ENCODE measurements at regions not wholly inside any gene's neighbourhood (a gene's known extent, or its start where the extent isn't known, plus 50 kb on each side); places are given as distances from the start of the nearest gene placed in this dataset.

DNA sequence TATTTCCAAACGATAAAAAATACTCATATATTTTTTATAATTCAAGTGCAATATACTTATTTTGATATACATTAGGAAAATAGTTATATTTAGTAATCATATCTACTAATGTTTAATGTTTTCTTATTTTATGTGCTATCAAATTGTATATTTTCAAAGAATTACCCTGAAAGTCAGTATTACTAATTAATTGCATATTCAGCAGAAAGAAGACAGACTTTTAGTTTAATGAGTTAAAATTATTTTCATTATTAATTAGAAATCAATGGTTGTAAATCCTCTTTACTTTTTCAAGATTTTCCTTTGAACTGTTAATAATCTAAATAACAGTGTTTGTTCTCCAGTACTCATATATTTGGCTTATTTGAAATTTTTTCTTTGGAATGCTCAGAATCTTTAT lies 181.3 kb upstream of the NDST4 start:
- Histone ChIP-seq H3K4me3 (no peak overlapping the region), H3K9me3 (replicated peaks) (no peaks in the 10 kb centered on the region), H3K27ac (no peak overlapping the region), H3K4me1 (replicated peaks) (no peaks in the 10 kb centered on the region), H3K27me3 (replicated peaks) (no peaks in the 10 kb centered on the region), H3K36me3 (no peaks in the 10 kb centered on the region)
- DNase-seq (ENCODE audit: low read depth in 1 of 2, low spot score in 2 of 2): no peak

DNA sequence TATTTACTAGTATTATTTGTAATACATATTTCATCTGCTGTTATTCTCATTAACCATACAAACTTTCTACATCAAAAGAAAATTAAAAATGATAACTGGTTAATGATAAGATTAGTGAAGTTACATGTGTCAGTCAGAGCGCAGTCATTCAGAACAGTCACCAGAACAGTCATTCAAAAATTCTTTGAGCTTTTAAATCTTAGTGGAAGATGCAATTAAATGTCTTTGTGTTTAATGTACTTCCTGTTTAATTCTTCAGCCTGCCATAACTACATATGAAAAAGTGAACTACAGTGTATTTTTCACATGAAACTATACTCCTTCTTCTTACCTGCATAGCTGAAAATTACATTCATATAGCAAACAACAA lies 179.7 kb upstream of the NDST4 start:
- Histone ChIP-seq H3K4me3 (no peak overlapping the region), H3K27me3 (replicated peaks) (no peaks in the 10 kb centered on the region), H3K9me3 (replicated peaks) (no peaks in the 10 kb centered on the region), H3K36me3 (no peaks in the 10 kb centered on the region), H3K27ac (no peak overlapping the region), H3K4me1 (replicated peaks) (no peaks in the 10 kb centered on the region)
- no peak for DNase-seq (ENCODE audit: low read depth in 1 of 2, low spot score in 2 of 2)

GRCh38 chr4:115292320-115293092 lies 179.1 kb upstream of the NDST4 start:
- no peak for DNase-seq (ENCODE audit: low read depth in 1 of 2, low spot score in 2 of 2)
- Histone ChIP-seq H3K36me3 (no peaks in the 10 kb centered on the region), H3K27me3 (replicated peaks) (no peaks in the 10 kb centered on the region), H3K9me3 (replicated peaks) (no peaks in the 10 kb centered on the region), H3K27ac (no peak overlapping the region), H3K4me1 (replicated peaks) (no peaks in the 10 kb centered on the region), H3K4me3 (no peak overlapping the region)

- Histone ChIP-seq H3K36me3 (no peaks in the 10 kb centered on the region), H3K4me3 (no peak overlapping the region), H3K27ac (no peak overlapping the region), H3K27me3 (replicated peaks) (no peaks in the 10 kb centered on the region), H3K9me3 (replicated peaks) (no peaks in the 10 kb centered on the region), H3K4me1 (replicated peaks) (no peaks in the 10 kb centered on the region)
- DNase-seq (ENCODE audit: low read depth in 1 of 2, low spot score in 2 of 2): no peak
Observed at GRCh38 chr4:115287426-115287825, 174.0 kb upstream of the NDST4 start.

DNA sequence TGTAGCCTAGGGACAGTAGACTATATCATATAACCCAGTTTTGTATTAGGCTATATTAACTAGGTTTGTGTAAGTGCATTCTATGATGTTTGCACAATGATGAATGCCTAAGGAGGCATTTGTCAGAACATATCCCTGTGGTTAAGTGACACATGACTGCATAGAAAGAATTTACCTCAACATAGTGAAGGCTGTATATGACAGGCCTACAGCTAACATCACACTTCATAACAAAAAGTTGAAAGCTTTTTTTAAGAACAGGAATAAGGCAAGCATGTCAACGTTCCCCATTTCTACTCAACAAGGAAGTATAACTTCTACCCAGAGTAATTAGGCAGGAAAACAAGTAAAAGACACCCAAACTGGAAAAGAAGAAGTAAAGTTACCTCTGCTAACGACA lies 165.9 kb upstream of the NDST4 start:
- H3K4me1 ChIP-seq (replicated peaks): no peaks in the 10 kb centered on the region
- H3K27ac ChIP-seq: no peak overlapping the region
- no peaks in the 10 kb centered on the region for H3K9me3 ChIP-seq (replicated peaks)
- no peaks in the 10 kb centered on the region for H3K27me3 ChIP-seq (replicated peaks)
- DNase-seq (ENCODE audit: low read depth in 1 of 2, low spot score in 2 of 2): no peak
- no peaks in the 10 kb centered on the region for H3K36me3 ChIP-seq
- no peak overlapping the region for H3K4me3 ChIP-seq

DNA sequence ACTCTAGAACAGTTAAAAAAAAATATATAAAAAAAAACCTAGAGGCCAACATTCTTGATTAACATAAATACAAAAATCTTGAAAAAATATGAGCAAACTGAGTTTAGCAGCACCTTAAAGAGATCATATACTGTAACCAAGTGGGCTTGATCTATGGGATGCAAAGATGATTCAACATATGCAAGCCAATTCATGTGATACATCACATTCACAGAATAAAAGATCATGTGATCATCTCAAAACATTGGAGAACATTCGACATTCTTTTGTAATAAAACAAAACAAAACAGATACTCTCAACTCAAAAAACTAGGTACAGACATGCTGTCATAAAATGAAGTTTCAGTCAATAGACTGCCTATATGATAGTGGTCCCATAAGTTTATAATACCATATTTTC lies 165.4 kb upstream of the NDST4 start:
- no peaks in the 10 kb centered on the region for H3K9me3 ChIP-seq (replicated peaks)
- no peaks in the 10 kb centered on the region for H3K4me1 ChIP-seq (replicated peaks)
- no peak overlapping the region for H3K27ac ChIP-seq
- no peak for DNase-seq (ENCODE audit: low read depth in 1 of 2, low spot score in 2 of 2)
- H3K27me3 ChIP-seq (replicated peaks): no peaks in the 10 kb centered on the region
- H3K4me3 ChIP-seq: no peak overlapping the region
- H3K36me3 ChIP-seq: no peaks in the 10 kb centered on the region

DNA sequence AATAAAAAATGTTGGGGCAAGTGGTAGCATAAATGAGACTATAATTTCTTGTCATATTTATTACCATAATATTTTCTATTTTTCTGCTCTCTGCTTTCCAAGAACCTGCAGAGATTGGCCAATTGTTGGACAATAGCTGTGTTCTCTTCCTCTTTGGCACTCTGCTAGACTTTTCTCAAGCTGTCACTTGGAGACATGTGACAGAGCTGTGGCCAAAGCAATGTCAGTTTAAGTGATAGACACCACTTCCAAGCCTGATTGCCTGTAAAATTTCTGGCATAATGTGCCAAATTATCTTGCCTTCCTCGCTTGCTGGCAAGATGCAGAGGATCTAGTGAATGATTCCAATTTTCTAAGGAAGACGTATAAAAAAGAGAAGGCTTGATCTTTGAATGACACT lies 162.2 kb upstream of the NDST4 start:
- no peaks in the 10 kb centered on the region for H3K9me3 ChIP-seq (replicated peaks)
- H3K36me3 ChIP-seq: no peaks in the 10 kb centered on the region
- DNase-seq (ENCODE audit: low read depth in 1 of 2, low spot score in 2 of 2): no peak
- no peak overlapping the region for H3K4me3 ChIP-seq
- no peak overlapping the region for H3K27ac ChIP-seq
- no peaks in the 10 kb centered on the region for H3K27me3 ChIP-seq (replicated peaks)
- no peaks in the 10 kb centered on the region for H3K4me1 ChIP-seq (replicated peaks)

- H3K27me3 ChIP-seq (replicated peaks): no peaks in the 10 kb centered on the region
- H3K36me3 ChIP-seq: no peaks in the 10 kb centered on the region
- H3K4me3 ChIP-seq: no peak overlapping the region
- no peak overlapping the region for H3K27ac ChIP-seq
- no peaks in the 10 kb centered on the region for H3K4me1 ChIP-seq (replicated peaks)
- H3K9me3 ChIP-seq (replicated peaks): no peaks in the 10 kb centered on the region
- DNase-seq (ENCODE audit: low read depth in 1 of 2, low spot score in 2 of 2): no peak
Observed at GRCh38 chr4:115274545-115274944, 161.1 kb upstream of the NDST4 start.

DNA sequence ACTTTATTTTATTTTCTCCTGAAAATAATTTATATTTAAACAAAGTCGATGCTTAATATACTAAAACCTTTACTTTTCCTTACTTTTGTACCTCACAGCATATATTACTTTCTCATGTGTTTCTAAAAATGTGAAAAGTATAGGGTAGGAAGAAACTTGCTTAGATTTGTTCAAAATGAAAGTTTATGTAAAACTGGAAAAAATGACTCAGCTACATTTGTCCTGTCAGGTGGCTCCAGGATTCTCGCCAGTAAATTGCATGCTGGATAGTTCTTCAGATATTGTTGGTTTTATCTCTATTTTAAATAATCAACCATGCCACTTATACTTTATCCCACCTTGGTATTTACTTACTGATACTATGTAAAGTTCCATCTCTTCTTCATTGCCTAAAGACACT lies 159.2 kb upstream of the NDST4 start:
- Histone ChIP-seq H3K27ac (no peak overlapping the region), H3K4me3 (no peak overlapping the region), H3K27me3 (replicated peaks) (no peaks in the 10 kb centered on the region), H3K4me1 (replicated peaks) (no peaks in the 10 kb centered on the region), H3K9me3 (replicated peaks) (no peaks in the 10 kb centered on the region), H3K36me3 (no peaks in the 10 kb centered on the region)
- no peak for DNase-seq (ENCODE audit: low read depth in 1 of 2, low spot score in 2 of 2)

DNA sequence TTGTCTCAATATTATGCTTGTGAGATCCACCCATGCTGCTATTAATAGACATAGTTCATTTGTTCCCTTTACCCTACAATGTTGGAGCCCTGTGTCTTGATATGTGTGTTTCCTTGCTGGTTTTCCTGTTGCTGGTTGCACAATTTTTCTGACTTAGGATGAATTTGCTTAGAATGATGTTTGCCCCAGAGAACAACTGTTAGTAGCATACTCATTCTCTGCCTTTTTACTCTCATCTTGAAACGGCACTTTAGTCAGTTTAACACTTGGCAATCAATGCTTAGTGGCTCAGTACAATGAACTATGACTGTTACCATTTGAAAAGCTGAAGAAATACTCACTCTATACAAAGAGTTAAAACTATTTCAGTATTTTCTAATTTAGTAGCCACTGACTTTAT lies 158.8 kb upstream of the NDST4 start:
- H3K27ac ChIP-seq: no peak overlapping the region
- no peaks in the 10 kb centered on the region for H3K9me3 ChIP-seq (replicated peaks)
- H3K4me1 ChIP-seq (replicated peaks): no peaks in the 10 kb centered on the region
- H3K4me3 ChIP-seq: no peak overlapping the region
- H3K27me3 ChIP-seq (replicated peaks): no peaks in the 10 kb centered on the region
- no peak for DNase-seq (ENCODE audit: low read depth in 1 of 2, low spot score in 2 of 2)
- H3K36me3 ChIP-seq: no peaks in the 10 kb centered on the region

DNA sequence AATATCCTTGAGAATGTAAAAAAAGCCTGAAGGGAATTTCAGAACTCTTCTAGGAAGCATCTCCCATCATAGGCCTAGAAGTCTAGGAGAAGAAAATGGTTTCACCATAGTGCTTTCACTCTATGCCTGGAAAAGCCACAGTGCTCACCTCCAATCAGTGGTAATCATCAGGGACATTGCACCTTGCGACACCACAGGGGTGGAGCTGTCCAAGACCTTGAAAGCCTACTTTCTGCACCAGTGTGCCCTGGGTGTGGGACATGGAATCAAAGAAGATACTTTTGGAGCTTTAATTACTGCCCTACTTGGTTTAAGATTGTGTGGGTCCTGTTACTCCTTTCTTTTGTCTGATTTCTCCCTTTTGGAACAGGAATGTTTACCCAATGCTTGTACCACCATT lies 146.8 kb upstream of the NDST4 start:
- no peak overlapping the region for H3K4me3 ChIP-seq
- no peaks in the 10 kb centered on the region for H3K36me3 ChIP-seq
- H3K27ac ChIP-seq: no peak overlapping the region
- H3K4me1 ChIP-seq (replicated peaks): no peaks in the 10 kb centered on the region
- DNase-seq (ENCODE audit: low read depth in 1 of 2, low spot score in 2 of 2): no peak
- H3K9me3 ChIP-seq (replicated peaks): no peaks in the 10 kb centered on the region
- H3K27me3 ChIP-seq (replicated peaks): no peaks in the 10 kb centered on the region; the same call in 1 of the 2 replicates

DNA sequence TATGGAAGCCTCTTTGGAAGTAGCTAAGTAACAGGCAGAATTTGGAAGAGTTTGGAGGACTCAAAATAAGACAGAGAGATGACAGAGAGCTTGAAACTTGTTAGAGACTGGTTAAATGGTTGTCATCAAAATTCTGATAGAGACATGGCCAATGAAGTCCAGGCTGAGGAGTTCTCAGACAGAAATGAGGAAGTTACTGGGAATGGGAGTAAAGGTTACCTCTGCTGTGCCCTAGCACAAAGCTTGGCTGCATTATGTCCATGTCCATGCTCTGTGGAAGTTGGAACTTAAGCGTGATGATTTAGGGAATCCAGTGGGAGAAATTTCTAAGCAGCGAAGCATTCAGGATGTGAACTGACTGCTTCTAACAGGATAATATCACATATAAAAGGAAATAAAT lies 146.2 kb upstream of the NDST4 start:
- H3K36me3 ChIP-seq: no peaks in the 10 kb centered on the region
- no peak overlapping the region for H3K4me3 ChIP-seq
- no peak overlapping the region for H3K27ac ChIP-seq
- H3K4me1 ChIP-seq (replicated peaks): no peaks in the 10 kb centered on the region
- no peaks in the 10 kb centered on the region; the same call in 1 of the 2 replicates for H3K27me3 ChIP-seq (replicated peaks)
- H3K9me3 ChIP-seq (replicated peaks): no peaks in the 10 kb centered on the region
- no peak for DNase-seq (ENCODE audit: low read depth in 1 of 2, low spot score in 2 of 2)

GRCh38 chr4:115249808-115250207 lies 136.4 kb upstream of the NDST4 start:
- Histone ChIP-seq H3K27me3 (replicated peaks) (no peaks in the 10 kb centered on the region; the same call in 1 of the 2 replicates), H3K9me3 (replicated peaks) (no peaks in the 10 kb centered on the region), H3K4me3 (no peak overlapping the region), H3K4me1 (replicated peaks) (no peaks in the 10 kb centered on the region), H3K36me3 (no peaks in the 10 kb centered on the region), H3K27ac (no peak overlapping the region)
- no peak for DNase-seq (ENCODE audit: low read depth in 1 of 2, low spot score in 2 of 2)

GRCh38 chr4:115234405-115235093 lies 121.1 kb upstream of the NDST4 start:
- Histone ChIP-seq H3K27ac (no peak overlapping the region), H3K9me3 (replicated peaks) (no peaks in the 10 kb centered on the region)
- DNase-seq (ENCODE audit: low read depth in 1 of 2, low spot score in 2 of 2): no peak

More at GRCh38 chr4:115234405-115235093, 121.1 kb upstream of the NDST4 start:
- Histone ChIP-seq H3K27me3 (replicated peaks) (peaks cover 4% of the 10 kb centered on the region; the same call in 1 of the 2 replicates), H3K36me3 (no peaks in the 10 kb centered on the region), H3K4me3 (no peak overlapping the region), H3K4me1 (replicated peaks) (no peaks in the 10 kb centered on the region)
